Ascending aorta (tissue), 2 donors: ENCODE measurements at regions not wholly inside any gene's neighbourhood (a gene's known extent, or its start where the extent isn't known, plus 50 kb on each side); places are given as distances from the start of the nearest gene placed in this dataset.

Source experiments
- DNase-seq, 2 donors: peaks; one replicate each; pipeline ENCODE4 v3.0.0-alpha.2; 2019; ENCODE audit warnings: low spot score in 2 of 2
- H3K27ac ChIP-seq, 2 donors: fragments of 200-600 bp; sonication (generic); one replicate each; pipeline ENCODE4 v1.5.1; 2016 to 2017; ENCODE audit warnings: mild to moderate bottlenecking in 1 of 2
- H3K27me3 ChIP-seq: fragments of 200-600 bp; sonication (generic); one replicate; pipeline ENCODE4 v1.5.1; 2017
- H3K36me3 ChIP-seq, 2 donors: fragments of 200-600 bp; sonication (generic); one replicate each; pipeline ENCODE4 v1.5.1; 2016
- H3K4me1 ChIP-seq, 2 donors: fragments of 200-600 bp; sonication (generic); one replicate each; pipeline ENCODE4 v1.5.1; 2016 to 2017; ENCODE audit warnings: mild to moderate bottlenecking in 1 of 2
- H3K4me3 ChIP-seq, 2 donors: fragments of 200-600 bp; sonication (generic); one replicate each; pipeline ENCODE4 v1.5.1; 2016 to 2017; ENCODE audit warnings: mild to moderate bottlenecking in 1 of 2
- H3K9me3 ChIP-seq, 2 donors: fragments of 200-600 bp; sonication (generic); one replicate each; pipeline ENCODE4 v1.5.1; 2016
- CTCF ChIP-seq, 3 experiments: fragments of 200-600 bp in 2 of 3; fragments of 450-650 bp in 1 of 3; sonication (generic) in 2 of 3; IDR thresholded peaks; one replicate each; pipeline ENCODE4 v1.5.1; 2016 to 2019; ENCODE audit warnings: antibody characterized with exemption in 3 of 3, mild to moderate bottlenecking in 1 of 3, moderate library complexity in 1 of 3
- intact Hi-C: fragments of 100-400 bp; cut with DNase I; formaldehyde crosslinking; loops from one replicate; pipeline ENCODE4 v1.15.1; 2023

- no peaks in the 10 kb centered on the region for H3K9me3 ChIP-seq
- no peak for DNase-seq
- H3K36me3 ChIP-seq = no peaks in the 10 kb centered on the region
- H3K27ac ChIP-seq = no peak overlapping the region
- no peak for TF ChIP-seq CTCF (IDR thresholded peaks at IDR 0.05)
- no peaks in the 10 kb centered on the region for H3K4me1 ChIP-seq
- no peaks in the 10 kb centered on the region for H3K27me3 ChIP-seq
- no peak overlapping the region for H3K4me3 ChIP-seq
- intact Hi-C loops = no loop called here
Measured at GRCh38 chr6:164322533-164322932, 908.0 kb downstream of the QKI start.

GRCh38 chr6:164321297-164321696 is 906.8 kb downstream of the QKI start:
- intact Hi-C loops = no loop called here

DNA sequence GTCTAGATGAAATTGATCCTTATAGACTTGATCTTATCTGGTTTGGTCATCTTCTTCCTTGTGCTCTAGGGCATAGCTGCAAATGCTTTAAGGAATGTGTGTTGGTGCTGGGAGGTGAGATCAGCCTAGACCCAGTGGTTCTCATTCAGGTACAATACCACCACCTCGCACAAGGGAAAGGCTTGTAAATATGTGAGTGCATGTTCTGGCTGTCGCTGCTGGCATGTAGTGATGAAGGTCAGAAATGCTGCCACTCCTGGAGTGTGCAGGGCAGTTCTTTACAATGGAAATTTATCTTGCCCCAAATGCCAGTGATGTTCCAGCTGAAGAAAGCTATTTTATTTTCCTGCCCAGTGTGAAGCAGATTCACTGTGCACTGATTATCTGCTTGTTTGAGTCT is 900.9 kb downstream of the QKI start:
- no peak overlapping the region for H3K27ac ChIP-seq
- no peaks in the 10 kb centered on the region for H3K4me1 ChIP-seq
- no peak for TF ChIP-seq CTCF (IDR thresholded peaks at IDR 0.05)
- DNase-seq = no peak
- intact Hi-C loops = no loop called here
- H3K9me3 ChIP-seq = no peaks in the 10 kb centered on the region
- no peaks in the 10 kb centered on the region for H3K27me3 ChIP-seq
- no peak overlapping the region for H3K4me3 ChIP-seq
- H3K36me3 ChIP-seq = no peaks in the 10 kb centered on the region

More at GRCh38 chr6:164321297-164321696, 906.8 kb downstream of the QKI start:
- H3K27me3 ChIP-seq = no peaks in the 10 kb centered on the region
- no peaks in the 10 kb centered on the region for H3K4me1 ChIP-seq
- H3K9me3 ChIP-seq = no peaks in the 10 kb centered on the region
- no peaks in the 10 kb centered on the region for H3K36me3 ChIP-seq
- TF ChIP-seq CTCF (IDR thresholded peaks at IDR 0.05) = no peak
- H3K27ac ChIP-seq = no peak overlapping the region
- DNase-seq = no peak
- no peak overlapping the region for H3K4me3 ChIP-seq

- intact Hi-C loops = no loop called here
- no peak for DNase-seq
- no peak for TF ChIP-seq CTCF (IDR thresholded peaks at IDR 0.05)
- Histone ChIP-seq H3K4me1 (no peaks in the 10 kb centered on the region), H3K9me3 (peaks cover 0 to 4% of the 10 kb centered on the region in 2 donors), H3K27ac (no peak overlapping the region), H3K4me3 (no peak overlapping the region), H3K27me3 (no peaks in the 10 kb centered on the region), H3K36me3 (no peaks in the 10 kb centered on the region)
Measured at GRCh38 chr6:164308339-164308738, 893.8 kb downstream of the QKI start.

DNA sequence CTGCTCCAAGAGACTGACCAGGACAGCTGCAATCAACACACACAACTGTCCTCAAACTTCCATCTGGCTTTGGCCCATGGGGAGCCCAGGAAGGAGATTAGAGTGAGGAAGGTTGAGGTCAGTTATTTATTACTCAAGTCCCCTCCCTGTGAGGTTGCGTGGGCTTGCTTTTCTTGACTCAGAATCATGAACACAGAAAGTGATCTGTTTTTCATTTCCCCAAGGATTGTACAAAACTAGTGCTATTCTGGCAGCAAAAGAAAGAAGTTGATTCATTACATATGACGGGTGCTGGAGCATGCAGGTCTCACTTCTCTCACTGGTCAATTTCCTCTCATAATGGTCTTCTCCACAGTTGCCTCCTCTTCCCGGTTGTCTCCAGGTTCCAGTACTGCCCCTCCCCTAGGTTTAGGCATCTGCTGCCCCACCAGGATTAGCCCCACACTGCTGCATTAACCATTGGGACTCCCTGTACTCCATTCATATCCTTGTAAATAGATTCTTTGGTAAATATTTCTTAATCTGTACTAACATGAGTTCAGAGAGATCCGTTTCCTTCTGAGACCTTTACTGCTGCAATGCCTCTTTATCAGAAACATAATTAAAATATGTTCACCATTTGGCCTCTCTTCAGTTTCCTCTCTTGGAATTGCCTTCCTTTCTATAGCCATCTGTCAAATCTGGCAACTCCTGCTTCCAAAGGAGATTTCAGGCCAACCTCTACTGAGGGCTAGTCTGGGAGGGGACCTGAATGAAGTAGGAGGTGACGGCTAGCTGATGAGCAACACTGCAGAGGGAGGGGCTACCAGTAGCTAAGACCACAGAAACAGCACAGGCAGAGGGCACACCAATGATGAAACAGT is 888.8 kb downstream of the QKI start:
- no peak overlapping the region for H3K4me3 ChIP-seq
- H3K36me3 ChIP-seq = no peaks in the 10 kb centered on the region
- no peaks in the 10 kb centered on the region for H3K4me1 ChIP-seq
- no peaks in the 10 kb centered on the region for H3K9me3 ChIP-seq
- no peaks in the 10 kb centered on the region for H3K27me3 ChIP-seq
- DNase-seq = no peak
- H3K27ac ChIP-seq = no peak overlapping the region
- TF ChIP-seq CTCF (IDR thresholded peaks at IDR 0.05) = no peak
- intact Hi-C loops = no loop called here
